SK-N-SH (cell line): ENCODE measurements at regions not wholly inside any gene's neighbourhood (a gene's known extent, or its start where the extent isn't known, plus 50 kb on each side); places are given as distances from the start of the nearest gene placed in this dataset.

ENCODE experiments used
- EZH2phosphoT487 ChIP-seq: fragments of 200-600 bp; sonication (generic); IDR thresholded peaks from 2 replicates; pipeline ENCODE4 v1.6.1; 2017; ENCODE audit warnings: low read depth, mixed run types, mild to moderate bottlenecking, antibody characterized with exemption, moderate library complexity, borderline replicate concordance
- GABPA ChIP-seq: IDR thresholded peaks from 2 replicates; pipeline ENCODE4 v1.4.0; 2012; ENCODE audit warnings: low read depth, mild to moderate bottlenecking
- RAD21 ChIP-seq: IDR thresholded peaks from 2 replicates; pipeline ENCODE4 v1.6.1; 2012; ENCODE audit warnings: mild to moderate bottlenecking, low read length
- TEAD4 ChIP-seq: IDR thresholded peaks from 2 replicates; pipeline ENCODE4 v1.4.0; 2012; ENCODE audit warnings: mild to moderate bottlenecking, borderline replicate concordance; ENCODE audit not compliant: insufficient read depth
- TF ChIP-seq, protein P1 (sequence below): fragments of 200-600 bp; sonication (generic); IDR thresholded peaks from 2 replicates; pipeline ENCODE4 v1.6.1; 2017; ENCODE audit warnings: antibody characterized with exemption, mild to moderate bottlenecking, moderate library complexity
- TF ChIP-seq, protein P2 (sequence below): fragments of 150-350 bp; IDR thresholded peaks from 2 replicates; pipeline ENCODE4 v1.6.1; 2016; ENCODE audit warnings: mild to moderate bottlenecking, low read depth, low read length

DNA sequence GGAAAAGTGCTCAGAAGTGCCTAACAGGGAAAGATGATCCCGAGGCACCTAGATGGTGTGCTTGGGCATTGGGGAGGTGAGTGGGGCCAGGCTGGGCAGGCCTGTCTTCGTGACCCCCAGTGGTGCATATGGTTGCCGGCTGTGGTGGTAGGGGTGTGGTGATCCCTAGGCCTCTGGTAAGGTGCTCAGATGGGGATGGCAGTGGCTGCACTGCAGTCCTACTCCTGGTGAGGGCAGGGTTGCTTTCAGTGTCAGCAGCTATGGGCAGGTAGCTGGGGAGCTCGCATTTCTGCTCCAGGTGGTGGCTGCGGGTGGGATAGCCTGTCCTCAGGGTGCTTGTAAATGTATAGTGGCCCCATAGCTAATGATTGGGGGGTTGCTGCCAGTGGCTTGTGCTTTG lies 154.0 kb downstream of the RAMP3 start:
- TF ChIP-seq, protein P1, sequence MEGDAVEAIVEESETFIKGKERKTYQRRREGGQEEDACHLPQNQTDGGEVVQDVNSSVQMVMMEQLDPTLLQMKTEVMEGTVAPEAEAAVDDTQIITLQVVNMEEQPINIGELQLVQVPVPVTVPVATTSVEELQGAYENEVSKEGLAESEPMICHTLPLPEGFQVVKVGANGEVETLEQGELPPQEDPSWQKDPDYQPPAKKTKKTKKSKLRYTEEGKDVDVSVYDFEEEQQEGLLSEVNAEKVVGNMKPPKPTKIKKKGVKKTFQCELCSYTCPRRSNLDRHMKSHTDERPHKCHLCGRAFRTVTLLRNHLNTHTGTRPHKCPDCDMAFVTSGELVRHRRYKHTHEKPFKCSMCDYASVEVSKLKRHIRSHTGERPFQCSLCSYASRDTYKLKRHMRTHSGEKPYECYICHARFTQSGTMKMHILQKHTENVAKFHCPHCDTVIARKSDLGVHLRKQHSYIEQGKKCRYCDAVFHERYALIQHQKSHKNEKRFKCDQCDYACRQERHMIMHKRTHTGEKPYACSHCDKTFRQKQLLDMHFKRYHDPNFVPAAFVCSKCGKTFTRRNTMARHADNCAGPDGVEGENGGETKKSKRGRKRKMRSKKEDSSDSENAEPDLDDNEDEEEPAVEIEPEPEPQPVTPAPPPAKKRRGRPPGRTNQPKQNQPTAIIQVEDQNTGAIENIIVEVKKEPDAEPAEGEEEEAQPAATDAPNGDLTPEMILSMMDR: no peak
- TF ChIP-seq, protein P2, sequence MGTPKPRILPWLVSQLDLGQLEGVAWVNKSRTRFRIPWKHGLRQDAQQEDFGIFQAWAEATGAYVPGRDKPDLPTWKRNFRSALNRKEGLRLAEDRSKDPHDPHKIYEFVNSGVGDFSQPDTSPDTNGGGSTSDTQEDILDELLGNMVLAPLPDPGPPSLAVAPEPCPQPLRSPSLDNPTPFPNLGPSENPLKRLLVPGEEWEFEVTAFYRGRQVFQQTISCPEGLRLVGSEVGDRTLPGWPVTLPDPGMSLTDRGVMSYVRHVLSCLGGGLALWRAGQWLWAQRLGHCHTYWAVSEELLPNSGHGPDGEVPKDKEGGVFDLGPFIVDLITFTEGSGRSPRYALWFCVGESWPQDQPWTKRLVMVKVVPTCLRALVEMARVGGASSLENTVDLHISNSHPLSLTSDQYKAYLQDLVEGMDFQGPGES: no peak
- TF ChIP-seq EZH2phosphoT487: no peak
- no peak for TF ChIP-seq GABPA
- no peak for TF ChIP-seq RAD21
- no peak for TF ChIP-seq TEAD4
